HK-2 (cell line): ENCODE measurements at regions not wholly inside any gene's neighbourhood (a gene's known extent, or its start where the extent isn't known, plus 50 kb on each side); places are given as distances from the start of the nearest gene placed in this dataset.
A peak's percentile ranks its signal among the peaks of the same experiment; 100 is the strongest.

Experiments used
- DNase-seq: peaks from one replicate; pipeline ENCODE4 v3.0.0-alpha.2; 2018; ENCODE audit not compliant: unreplicated experiment

DNA sequence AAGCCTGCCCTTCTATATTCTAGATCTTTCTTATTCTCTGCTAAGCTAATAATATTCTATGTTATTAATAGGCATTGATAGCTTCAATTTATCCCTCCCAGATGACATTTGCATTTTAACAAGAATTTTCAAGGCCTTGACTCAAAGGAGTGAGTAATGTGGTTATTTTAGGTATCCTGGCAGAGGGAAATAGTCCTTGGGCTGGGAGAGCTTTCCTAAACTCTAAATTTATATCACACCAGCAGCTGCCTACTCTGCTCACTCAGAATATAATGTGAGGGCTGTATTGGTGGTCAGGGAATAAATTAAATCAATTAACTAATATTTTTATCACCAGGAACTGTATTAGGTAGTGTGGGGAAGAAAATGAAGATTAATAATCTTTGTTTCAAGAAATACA, 74.8 kb upstream of the ADAM23 start:
- DNase-seq: no peak

DNA sequence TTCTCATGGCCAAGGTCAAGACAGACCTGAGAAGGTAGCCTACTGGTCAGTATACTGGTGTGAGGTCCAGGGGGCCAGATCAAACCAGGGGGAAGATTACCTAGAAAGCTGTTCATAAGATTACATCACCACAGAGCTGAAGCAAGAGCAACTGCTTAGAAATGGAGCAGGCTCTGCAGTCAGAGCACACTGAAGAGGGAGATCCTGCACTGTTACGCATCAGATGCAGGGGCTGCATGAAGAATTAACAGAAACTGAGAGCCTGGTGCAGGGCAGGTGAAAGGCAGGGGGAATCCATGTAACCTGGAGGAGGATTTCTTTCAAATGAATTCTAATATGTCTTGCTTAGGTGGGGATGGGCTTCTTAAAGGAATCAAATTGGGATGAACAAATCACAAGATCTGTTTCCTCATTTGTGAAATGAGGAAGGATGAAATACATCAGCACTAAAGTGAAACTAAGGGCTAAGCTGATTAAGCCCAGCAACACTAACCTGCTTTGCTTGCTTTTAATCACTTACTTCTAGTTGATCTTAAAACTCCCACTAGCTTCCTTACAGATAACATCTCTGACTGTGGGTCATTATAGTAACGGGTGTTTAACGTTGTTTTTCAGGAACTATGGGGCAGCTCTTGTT, 74.3 kb upstream of the ADAM23 start:
- no peak for DNase-seq

DNA sequence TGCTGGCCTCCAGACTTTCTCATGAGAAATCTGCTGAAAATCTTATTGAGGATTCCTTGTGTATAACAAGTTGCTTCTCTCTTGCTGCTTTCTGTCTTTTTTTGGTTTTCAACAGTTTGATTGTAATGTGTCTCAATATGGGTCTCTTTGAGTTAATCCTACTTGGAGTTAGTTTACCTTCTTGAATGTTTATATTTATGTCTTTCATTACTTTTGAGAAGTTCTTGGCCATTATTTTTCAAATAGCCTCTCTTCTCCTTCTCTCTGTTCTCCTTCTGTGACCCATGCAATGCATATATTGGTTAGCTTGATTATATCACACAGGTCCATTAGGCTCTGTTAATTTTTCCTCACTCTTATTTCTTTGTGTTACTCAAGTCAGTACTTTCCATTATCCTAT, 67.4 kb upstream of the ADAM23 start:
- DNase-seq: no peak

DNA sequence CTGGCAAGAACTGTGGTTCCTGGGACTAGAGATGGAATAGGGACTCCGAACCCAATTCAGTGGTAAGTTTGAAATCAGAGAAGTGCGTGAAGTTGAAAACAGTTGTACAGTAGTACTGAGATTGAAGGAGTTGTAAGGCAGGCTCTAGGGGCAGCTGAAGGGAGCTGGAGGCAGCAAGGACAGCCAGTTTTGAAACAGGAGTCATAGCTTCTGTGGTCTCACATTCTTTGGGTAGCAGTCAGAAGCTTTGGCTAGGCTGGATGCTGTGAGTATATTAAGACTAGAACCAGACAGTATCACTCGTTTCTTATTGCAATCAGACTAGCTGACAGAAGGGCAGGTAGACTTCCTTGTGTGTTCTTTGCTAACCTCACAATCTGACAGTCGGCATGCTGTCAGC, 64.5 kb upstream of the ADAM23 start:
- no peak for DNase-seq

DNA sequence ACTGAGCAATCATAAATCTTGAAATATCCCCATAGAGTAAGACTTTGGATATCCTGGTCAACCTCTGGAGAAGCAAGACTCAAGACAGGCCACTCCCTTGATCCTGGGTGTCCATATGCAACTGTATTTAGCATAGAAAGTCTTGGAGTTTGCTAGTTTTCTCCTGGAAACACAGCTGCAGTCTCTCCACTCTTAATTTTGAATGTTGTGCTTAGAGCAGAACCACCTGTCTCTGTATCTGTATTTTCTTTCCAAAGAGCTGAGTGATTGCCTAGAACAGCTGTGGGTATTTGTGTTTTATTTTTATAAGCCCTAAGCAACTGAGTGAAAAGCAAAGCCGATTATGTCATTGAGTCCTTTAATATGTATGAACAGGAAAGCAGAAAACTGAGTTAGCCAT, 64.1 kb upstream of the ADAM23 start:
- no peak for DNase-seq

DNA sequence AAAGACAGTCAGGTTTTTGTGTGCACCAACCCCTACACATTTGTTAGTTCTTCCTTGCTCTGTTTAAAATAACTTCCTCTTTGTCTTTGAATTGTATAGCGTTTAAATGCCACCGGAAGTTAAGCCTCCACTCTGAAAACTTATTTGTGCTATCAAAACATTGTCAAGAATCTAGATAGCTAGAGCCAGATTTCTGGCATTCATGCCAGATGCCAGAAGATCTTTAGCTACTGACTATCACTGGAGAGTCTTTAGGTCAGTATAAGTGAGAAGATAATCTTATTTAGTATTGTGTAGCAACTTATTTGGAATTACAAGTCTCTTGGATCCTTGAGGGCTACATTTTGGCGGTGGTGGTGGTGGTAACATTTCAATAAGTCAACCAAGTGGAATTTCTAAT, 63.4 kb upstream of the ADAM23 start:
- no peak for DNase-seq

DNA sequence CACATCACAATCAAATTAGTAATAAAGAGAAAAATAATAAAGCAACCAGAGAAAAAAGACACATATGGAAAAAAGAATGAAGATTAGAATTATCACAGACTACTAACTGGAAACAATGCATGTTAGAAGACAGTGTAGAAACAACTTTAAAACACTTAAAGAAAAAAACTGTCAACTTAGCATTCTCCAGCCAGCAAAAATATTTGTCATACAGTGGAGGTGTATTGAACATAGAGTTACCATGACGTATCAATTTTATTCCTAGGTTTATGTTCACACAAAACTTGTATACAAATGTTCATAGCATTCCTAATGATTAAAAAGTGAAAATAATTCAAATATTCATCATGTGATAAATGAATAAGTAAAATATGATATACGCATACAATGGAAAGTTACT, 61.5 kb upstream of the ADAM23 start:
- no peak for DNase-seq

DNA sequence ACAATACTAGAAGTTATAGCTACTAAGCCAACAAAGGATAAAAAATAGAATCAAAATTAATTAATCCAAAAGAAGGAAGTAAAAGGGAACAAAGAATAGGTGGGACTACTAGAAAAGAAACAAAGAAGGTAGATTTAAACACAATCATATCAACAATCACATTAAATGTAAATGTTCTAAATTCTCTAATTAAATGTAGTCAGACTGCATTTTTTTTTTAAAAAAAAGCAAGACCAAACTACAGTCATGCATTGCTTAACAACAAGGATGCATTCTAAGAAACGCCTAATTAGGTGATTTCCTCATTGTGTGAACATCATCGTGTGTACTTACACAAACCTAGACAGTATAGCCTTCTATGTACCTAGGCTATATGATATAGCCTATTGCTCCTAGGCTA, 59.7 kb upstream of the ADAM23 start:
- no peak for DNase-seq

DNA sequence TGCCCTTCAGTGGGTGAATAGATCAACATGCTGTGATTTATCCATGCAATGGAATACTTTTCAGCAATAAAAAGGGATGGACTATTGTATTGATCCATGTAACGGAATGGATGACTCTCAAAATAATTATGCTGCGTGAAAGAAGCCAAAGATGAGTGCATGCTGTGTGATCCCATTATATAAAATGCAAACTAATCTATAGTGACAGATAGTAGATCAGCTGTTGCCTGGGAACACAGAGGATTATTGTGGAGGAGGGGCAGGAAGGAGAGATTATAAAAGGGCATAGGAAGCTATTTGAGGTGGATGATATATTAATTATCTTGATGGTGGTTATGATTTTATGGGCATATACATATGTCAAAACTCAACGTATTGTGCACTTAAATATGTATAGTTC, 55.5 kb upstream of the ADAM23 start:
- DNase-seq: no peak

DNA sequence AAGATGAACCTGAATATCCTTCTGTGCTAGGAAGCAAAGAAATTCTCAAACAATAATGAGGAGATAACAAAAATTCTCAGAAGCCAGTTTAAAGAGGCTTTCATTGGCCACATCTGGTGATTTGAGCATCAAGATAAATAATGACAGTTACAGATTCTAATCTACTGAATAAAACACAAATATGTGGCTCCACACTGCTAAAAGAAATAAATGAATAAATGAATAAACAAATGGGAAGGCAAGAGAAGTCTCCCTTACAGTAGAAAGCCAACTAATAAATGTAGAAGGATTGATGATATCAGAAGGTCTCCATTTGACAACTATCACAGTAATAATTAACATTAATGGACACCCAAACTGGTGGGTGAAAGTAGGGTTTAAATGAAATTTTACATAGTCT, 54.6 kb upstream of the ADAM23 start:
- no peak for DNase-seq

DNA sequence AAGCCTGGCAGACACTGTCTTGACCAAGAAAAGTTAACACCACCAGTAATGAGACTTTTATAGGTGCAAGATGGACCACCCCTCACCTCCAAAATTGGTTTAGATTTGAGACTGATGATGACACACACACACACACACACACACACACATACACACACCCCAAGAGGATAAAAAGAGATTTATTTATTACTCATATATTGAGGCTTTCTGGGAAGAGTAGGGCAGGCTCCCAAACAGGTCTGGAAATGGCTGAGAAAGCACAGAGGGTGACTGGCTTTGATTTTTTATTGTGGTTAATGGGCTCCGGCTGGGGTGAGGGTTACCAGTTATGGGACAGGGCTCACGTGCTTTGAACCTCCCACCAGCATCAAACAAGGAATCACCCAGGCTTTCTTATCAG, 54.2 kb upstream of the ADAM23 start:
- no peak for DNase-seq

DNA sequence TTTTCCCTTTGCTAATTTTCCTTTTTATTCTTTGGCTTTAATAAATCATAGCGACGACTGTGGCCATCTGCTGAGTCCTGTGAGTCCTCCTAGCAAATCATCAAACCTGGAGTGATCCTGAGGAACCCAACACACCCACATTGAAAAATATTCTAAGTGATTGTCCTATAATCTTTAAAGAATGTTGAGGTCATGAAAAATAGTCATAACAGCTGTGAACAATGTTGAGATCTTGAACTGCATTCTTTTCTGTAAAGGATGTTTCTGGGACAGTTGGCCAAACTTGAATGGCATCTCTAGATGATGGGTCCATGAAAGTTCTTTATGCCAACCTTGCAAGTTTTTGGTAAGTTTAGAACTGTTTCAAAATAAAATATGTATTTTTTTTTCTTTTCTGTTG, 53.2 kb upstream of the ADAM23 start:
- no peak for DNase-seq

DNA sequence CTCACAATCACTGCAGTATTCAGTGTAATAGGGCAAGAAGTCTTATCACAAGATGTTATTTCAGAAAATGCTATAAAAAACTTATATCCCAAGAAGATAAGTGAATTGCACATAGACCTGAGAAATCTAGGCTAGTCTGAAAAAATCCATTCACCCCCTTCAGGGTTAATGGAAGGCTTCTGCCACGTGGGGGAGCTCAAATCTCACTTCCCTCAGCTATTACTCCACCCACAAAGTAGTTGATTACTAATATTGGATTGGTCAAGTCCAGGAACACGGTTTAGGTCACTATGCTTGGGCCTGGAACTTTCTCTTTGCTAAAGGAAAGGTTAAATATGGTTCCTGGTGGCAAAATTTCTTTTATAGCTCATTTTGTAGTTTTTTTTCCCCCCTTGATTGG, 51.2 kb upstream of the ADAM23 start:
- peak; percentile 26 for DNase-seq
